ENCODE measurements at regions not wholly inside any gene's neighbourhood (a gene's known extent, or its start where the extent isn't known, plus 50 kb on each side); places are given as distances from the start of the nearest gene placed in this dataset.

- POLR2A ChIA-PET = no interaction called here
- CTCF ChIA-PET = interaction anchor here (1.1 to 1.2 kb wide), 2 partner anchors 10 to 12 kb away, joined by 3 to 6 read pairs; no protein-coding TSS in a partner anchor
- 9% methylated on average over 6 of the region's 6 CpGs for WGBS (ENCODE audit: insufficient coverage, insufficient replicate concordance, low lambda C conversion rate, missing lambda C conversion rate)
- SMC1A ChIA-PET (ENCODE audit: uncharacterized antibody, unreplicated experiment) = interaction anchor here (1.4 to 1.9 kb wide), 3 partner anchors 9 to 35 kb away, joined by 5 read pairs; no protein-coding TSS in a partner anchor
- no peak overlapping the region for H2AFZ ChIP-seq (ENCODE audit: control insufficient read depth, low read depth, low read length)
- no peaks in the 10 kb centered on the region for H3K79me2 ChIP-seq (ENCODE audit: control insufficient read depth, insufficient read depth, low read length)
- in situ Hi-C loops (cut with MboI) (no loop called here), intact Hi-C loops (cut with micrococcal nuclease; ENCODE audit: unreplicated experiment) (no loop called here)
- ATAC-seq = peak; percentile 80
- no peaks in the 10 kb centered on the region for H4K20me1 ChIP-seq (ENCODE audit: control insufficient read depth, insufficient read depth)
- RAD21 ChIA-PET (ENCODE audit: unreplicated experiment) = interaction anchor here (0.8 kb wide), 1 partner anchor 8 kb away, joined by 4 read pairs; no protein-coding TSS in a partner anchor
- DNase-seq (ENCODE audit: low read depth, low spot score) = no peak
- H3K4me2 ChIP-seq (ENCODE audit: control insufficient read depth, insufficient read depth) = no peak overlapping the region
- no peaks in the 10 kb centered on the region; a peak in 1 of 4 replicates for H3K36me3 ChIP-seq (ENCODE audit: control insufficient read depth in 2 of 2, insufficient read depth in 2 of 2, low read length in 1 of 2)
- H3K27me3 ChIP-seq (replicated peaks in 1 of 2; ENCODE audit: control insufficient read depth in 2 of 2, insufficient read depth in 2 of 2, low read length in 1 of 2) = no peaks in the 10 kb centered on the region
- no peak overlapping the region for H3K4me3 ChIP-seq
- no peaks in the 10 kb centered on the region for H3K4me1 ChIP-seq (ENCODE audit: control insufficient read depth, insufficient read depth, low read length)
- FAIRE-seq = no peak
- no peaks in the 10 kb centered on the region for H3K9me3 ChIP-seq (replicated peaks; ENCODE audit: control insufficient read depth, insufficient read depth, low read length)
- TF ChIP-seq ZNF274 (IDR thresholded peaks at IDR 0.05; ENCODE audit: insufficient read depth, insufficient read length) (no peak), SPI1 (IDR thresholded peaks at IDR 0.05; ENCODE audit: borderline replicate concordance, insufficient read depth, low read depth, low read length) (peak; percentile 80), CUX1 (IDR thresholded peaks at IDR 0.05; ENCODE audit: insufficient replicate concordance, low read depth, low read length) (no peak)
- H3K9ac ChIP-seq (ENCODE audit: control insufficient read depth, insufficient read depth, low read length) = no peak overlapping the region
- no peak overlapping the region for H3K27ac ChIP-seq (ENCODE audit: control insufficient read depth, insufficient read depth)
- BruUV-seq (replicated peaks) = no TSS peak
These were observed 90.5 kb upstream of the SVIL start for GRCh38 chr10:29725133-29725720.
